ENCODE measurements at regions not wholly inside any gene's neighbourhood (a gene's known extent, or its start where the extent isn't known, plus 50 kb on each side); places are given as distances from the start of the nearest gene placed in this dataset.

GRCh38 chr17:33687831-33688230 is 394.7 kb upstream of the ASIC2 start:
- TF ChIP-seq CTCF (IDR thresholded peaks at IDR 0.05) (no peak), POLR2A (IDR thresholded peaks at IDR 0.05) (no peak)

Measured in testis (tissue), 2 donors.